Left hindlimb (tissue), 1 donor: ENCODE measurements at regions not wholly inside any gene's neighbourhood (a gene's known extent, or its start where the extent isn't known, plus 50 kb on each side); places are given as distances from the start of the nearest gene placed in this dataset.
"Not testable (repeated sequence)": the region's sequence is repeated elsewhere in the genome, so short reads cannot be mapped to it uniquely, and the experiment has no call there.

Source experiments
- DNase-seq: peaks from one replicate; pipeline ENCODE4 v3.0.0-alpha.2; 2018

GRCh38 chr6:130676077-130676772, 151.0 kb upstream of the SMLR1 start:
- peak; percentile 79 for DNase-seq

GRCh38 chr6:130676773-130677144, 150.4 kb upstream of the SMLR1 start:
- no peak for DNase-seq

- no peak for DNase-seq
Measured at GRCh38 chr6:130677312-130677711, 149.9 kb upstream of the SMLR1 start.

GRCh38 chr6:130677766-130678165, 149.4 kb upstream of the SMLR1 start:
- DNase-seq: no peak

- no peak for DNase-seq
Measured at GRCh38 chr6:130679684-130680083, 147.5 kb upstream of the SMLR1 start.

- no peak for DNase-seq
Measured at GRCh38 chr6:130680116-130680515, 147.1 kb upstream of the SMLR1 start.

- DNase-seq: no peak
Measured at GRCh38 chr6:130681028-130681427, 146.2 kb upstream of the SMLR1 start.

- DNase-seq: no peak
Measured at GRCh38 chr6:130682066-130682465, 145.1 kb upstream of the SMLR1 start.

- DNase-seq: no peak
Measured at GRCh38 chr6:130683761-130684517, 143.3 kb upstream of the SMLR1 start.

- DNase-seq: no peak
Measured at GRCh38 chr6:130692659-130693058, 134.5 kb upstream of the SMLR1 start.

GRCh38 chr6:130693944-130694343, 133.3 kb upstream of the SMLR1 start:
- DNase-seq: no peak

GRCh38 chr6:130694606-130695005, 132.6 kb upstream of the SMLR1 start:
- DNase-seq: no peak

GRCh38 chr6:130696806-130697205, 130.4 kb upstream of the SMLR1 start:
- no peak for DNase-seq

- DNase-seq: no peak
Measured at GRCh38 chr6:130697271-130697994, 129.8 kb upstream of the SMLR1 start.

GRCh38 chr6:130697995-130698535, 129.1 kb upstream of the SMLR1 start:
- peak; percentile 36 for DNase-seq

GRCh38 chr6:130699742-130700141, 127.5 kb upstream of the SMLR1 start:
- DNase-seq: no peak

GRCh38 chr6:130700397-130700796, 126.8 kb upstream of the SMLR1 start:
- no peak for DNase-seq

GRCh38 chr6:130708338-130708737, 118.9 kb upstream of the SMLR1 start:
- DNase-seq: no peak

GRCh38 chr6:130711641-130712040, 115.6 kb upstream of the SMLR1 start:
- not testable (repeated sequence) for DNase-seq

- DNase-seq: no peak
Measured at GRCh38 chr6:130713144-130713543, 114.1 kb upstream of the SMLR1 start.

- no peak for DNase-seq
Measured at GRCh38 chr6:130715058-130715457, 112.1 kb upstream of the SMLR1 start.

- DNase-seq: no peak
Measured at GRCh38 chr6:130716466-130716865, 110.7 kb upstream of the SMLR1 start.

GRCh38 chr6:130717657-130718056, 109.5 kb upstream of the SMLR1 start:
- no peak for DNase-seq
